CD14-positive monocyte (primary cell): ENCODE measurements at regions not wholly inside any gene's neighbourhood (a gene's known extent, or its start where the extent isn't known, plus 50 kb on each side); places are given as distances from the start of the nearest gene placed in this dataset.

Experiments
- DNase-seq, 3 donors: peaks; one replicate each; pipeline ENCODE4 v3.0.0-alpha.2; 2011 to 2022
- H2AFZ ChIP-seq: 2 replicates; pipeline ENCODE4 v1.6.0; 2012; ENCODE audit warnings: mild to moderate bottlenecking, low read depth, low read length, inconsistent platforms; ENCODE audit not compliant: insufficient read depth, poor library complexity, severe bottlenecking
- H3K27ac ChIP-seq, 2 donors: 1 replicate in 1 of 2; 2 replicates in 1 of 2; pipeline ENCODE4 v1.5.1; 2012 to 2013; ENCODE audit warnings: low read length in 2 of 2, control low read depth in 1 of 2, inconsistent platforms in 1 of 2, low read depth in 1 of 2, mild to moderate bottlenecking in 1 of 2
- H3K27me3 ChIP-seq, 2 donors: one replicate each; pipeline versions ENCODE4 v1.6.0 to v1.6.1; 2011 to 2013; ENCODE audit warnings: low read length in 2 of 2; ENCODE audit not compliant: control insufficient read depth in 2 of 2, insufficient read depth in 2 of 2
- H3K36me3 ChIP-seq, 2 donors: replicated peaks in 1 of 2; 1 replicate in 1 of 2; 2 replicates in 1 of 2; pipeline versions ENCODE4 v1.5.1 to v1.6.1; 2012 to 2013; ENCODE audit warnings: low read length in 2 of 2, control low read depth in 1 of 2, inconsistent platforms in 1 of 2, mild to moderate bottlenecking in 1 of 2; ENCODE audit not compliant: insufficient read depth in 2 of 2, control insufficient read depth in 1 of 2
- H3K4me1 ChIP-seq, 2 donors: 1 replicate in 1 of 2; 2 replicates in 1 of 2; pipeline versions ENCODE4 v1.5.1 to v1.6.1; 2012 to 2013; ENCODE audit warnings: low read length in 2 of 2, control low read depth in 1 of 2, inconsistent platforms in 1 of 2, mild to moderate bottlenecking in 1 of 2, moderate library complexity in 1 of 2; ENCODE audit not compliant: insufficient read depth in 2 of 2, control insufficient read depth in 1 of 2
- H3K4me2 ChIP-seq: replicated peaks from 2 replicates; pipeline ENCODE3; 2012; ENCODE audit warnings: low read length, moderate library complexity, mild to moderate bottlenecking; ENCODE audit not compliant: poor library complexity, severe bottlenecking; ENCODE audit errors: extremely low read depth
- H3K4me3 ChIP-seq, 3 experiments: fragments of 200-600 bp in 1 of 3; sonication (generic) in 1 of 3; replicated peaks in 1 of 3; 1 replicate in 2 of 3; 2 replicates in 1 of 3; pipeline ENCODE4 v1.5.1; 2011 to 2013; ENCODE audit warnings: low read length in 3 of 3, mild to moderate bottlenecking in 3 of 3, control low read depth in 2 of 3, low read depth in 2 of 3, inconsistent platforms in 1 of 3, moderate library complexity in 1 of 3
- H3K79me2 ChIP-seq: 2 replicates; pipeline ENCODE4 v1.6.0; 2012; ENCODE audit warnings: mild to moderate bottlenecking, control low read depth, inconsistent platforms, low read length, moderate library complexity; ENCODE audit not compliant: insufficient read depth
- H3K9ac ChIP-seq: 2 replicates; pipeline ENCODE4 v1.6.0; 2017; ENCODE audit warnings: low read length, mild to moderate bottlenecking; ENCODE audit not compliant: insufficient read depth, poor library complexity, severe bottlenecking
- H3K9me3 ChIP-seq, 2 donors: replicated peaks in 1 of 2; 1 replicate in 1 of 2; 2 replicates in 1 of 2; pipeline versions ENCODE4 v1.5.1 to v1.6.1; 2012 to 2013; ENCODE audit warnings: low read length in 2 of 2, control low read depth in 1 of 2; ENCODE audit not compliant: control insufficient read depth in 1 of 2, insufficient read depth in 1 of 2
- H4K20me1 ChIP-seq: 2 replicates; pipeline ENCODE4 v1.6.0; 2012; ENCODE audit warnings: mild to moderate bottlenecking, low read length, control low read depth, moderate library complexity; ENCODE audit not compliant: insufficient read depth
- H3K27ac Mint-ChIP-seq, 7 donors: one replicate each; pipeline ENCODE4 v1.8.0; 2020; ENCODE audit warnings: mild to moderate bottlenecking in 7 of 7, mixed read lengths in 7 of 7, moderate library complexity in 6 of 7, inconsistent platforms in 2 of 7
- H3K27me3 Mint-ChIP-seq, 3 donors: one replicate each; pipeline ENCODE4 v1.8.0; 2021 to 2022; ENCODE audit warnings: low read depth in 3 of 3, mild to moderate bottlenecking in 3 of 3, mixed read lengths in 3 of 3, moderate library complexity in 3 of 3, inconsistent platforms in 1 of 3
- H3K36me3 Mint-ChIP-seq, 2 donors: one replicate each; pipeline ENCODE4 v1.8.0; 2020; ENCODE audit warnings: mixed read lengths in 2 of 2, inconsistent platforms in 1 of 2, mild to moderate bottlenecking in 1 of 2
- H3K4me1 Mint-ChIP-seq: one replicate; pipeline ENCODE4 v1.8.0; 2020; ENCODE audit warnings: mild to moderate bottlenecking, mixed read lengths
- H3K4me3 Mint-ChIP-seq, 2 donors: one replicate each; pipeline ENCODE4 v1.8.0; 2020; ENCODE audit warnings: mild to moderate bottlenecking in 2 of 2, mixed read lengths in 2 of 2, moderate library complexity in 1 of 2
- H3K9me3 Mint-ChIP-seq, 7 donors: one replicate each; pipeline ENCODE4 v1.8.0; 2020 to 2022; ENCODE audit warnings: mixed read lengths in 7 of 7, mild to moderate bottlenecking in 6 of 7, moderate library complexity in 6 of 7, inconsistent platforms in 2 of 7
- WGBS: methylation state at CpG from one replicate; pipeline ENCODE4 v1.1.5; 2013; ENCODE audit warnings: missing lambda C conversion rate; ENCODE audit not compliant: insufficient coverage; 5-methylcytosine and 5-hydroxymethylcytosine counted together
- intact Hi-C, 2 donors: fragments of 100-400 bp; cut with micrococcal nuclease; formaldehyde crosslinking; loops; one replicate each; pipeline versions ENCODE4 v1.15.0 to v1.15.1; 2023
- TF ChIP-seq, protein P1 (sequence below): fragments of 200-600 bp; IDR thresholded peaks from one replicate; pipeline ENCODE4 v1.8.0; 2022; ENCODE audit warnings: antibody characterized with exemption, mild to moderate bottlenecking

DNA sequence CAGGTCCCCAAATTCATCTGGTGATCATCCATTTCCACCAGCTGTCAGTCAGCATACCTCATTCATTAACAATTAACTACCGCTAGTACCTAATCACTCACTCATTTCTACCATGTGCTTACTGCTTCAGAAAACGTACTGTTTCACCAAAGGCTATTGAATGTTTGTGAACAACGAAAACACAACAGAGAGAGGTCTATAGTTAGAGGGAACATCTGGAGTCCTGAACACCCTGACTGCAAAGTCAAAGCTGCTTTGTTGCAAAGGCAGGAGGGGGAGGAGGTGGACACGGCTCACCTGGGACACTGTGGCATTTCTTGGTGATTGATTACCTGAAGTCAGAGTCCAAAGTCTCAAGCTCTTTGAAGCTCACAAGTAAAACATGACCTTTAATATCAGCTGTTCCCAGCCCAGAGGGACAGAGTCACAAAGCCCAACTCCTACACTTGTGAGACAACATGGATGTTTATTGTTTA lies 342.3 kb upstream of the ADARB2 start:
- no peak overlapping the region for H2AFZ ChIP-seq
- H3K36me3 ChIP-seq, result no peaks in the 10 kb centered on the region
- no peak overlapping the region for H3K4me3 ChIP-seq
- H3K27me3 ChIP-seq, result no peaks in the 10 kb centered on the region
- Mint-ChIP-seq H3K27me3 (no peaks in the 10 kb centered on the region), H3K4me3 (no peak overlapping the region), H3K4me1 (no peaks in the 10 kb centered on the region), H3K36me3 (no peaks in the 10 kb centered on the region), H3K9me3 (peaks cover 0 to 5% (median 0%) of the 10 kb centered on the region in 7 donors), H3K27ac (no peak overlapping the region)
- no peaks in the 10 kb centered on the region for H3K79me2 ChIP-seq
- no peaks in the 10 kb centered on the region for H4K20me1 ChIP-seq
- WGBS, result 100% methylated on average over 2 of the region's 4 CpGs
- H3K4me1 ChIP-seq, result no peaks in the 10 kb centered on the region
- no peak overlapping the region for H3K4me2 ChIP-seq
- DNase-seq, result no peak
- H3K27ac ChIP-seq, result no peak overlapping the region
- H3K9me3 ChIP-seq, result peaks cover 0 to 3% of the 10 kb centered on the region in 2 donors
- no peak overlapping the region for H3K9ac ChIP-seq
- TF ChIP-seq, protein P1, sequence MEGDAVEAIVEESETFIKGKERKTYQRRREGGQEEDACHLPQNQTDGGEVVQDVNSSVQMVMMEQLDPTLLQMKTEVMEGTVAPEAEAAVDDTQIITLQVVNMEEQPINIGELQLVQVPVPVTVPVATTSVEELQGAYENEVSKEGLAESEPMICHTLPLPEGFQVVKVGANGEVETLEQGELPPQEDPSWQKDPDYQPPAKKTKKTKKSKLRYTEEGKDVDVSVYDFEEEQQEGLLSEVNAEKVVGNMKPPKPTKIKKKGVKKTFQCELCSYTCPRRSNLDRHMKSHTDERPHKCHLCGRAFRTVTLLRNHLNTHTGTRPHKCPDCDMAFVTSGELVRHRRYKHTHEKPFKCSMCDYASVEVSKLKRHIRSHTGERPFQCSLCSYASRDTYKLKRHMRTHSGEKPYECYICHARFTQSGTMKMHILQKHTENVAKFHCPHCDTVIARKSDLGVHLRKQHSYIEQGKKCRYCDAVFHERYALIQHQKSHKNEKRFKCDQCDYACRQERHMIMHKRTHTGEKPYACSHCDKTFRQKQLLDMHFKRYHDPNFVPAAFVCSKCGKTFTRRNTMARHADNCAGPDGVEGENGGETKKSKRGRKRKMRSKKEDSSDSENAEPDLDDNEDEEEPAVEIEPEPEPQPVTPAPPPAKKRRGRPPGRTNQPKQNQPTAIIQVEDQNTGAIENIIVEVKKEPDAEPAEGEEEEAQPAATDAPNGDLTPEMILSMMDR, result no peak
- intact Hi-C loops, result no loop called here

DNA sequence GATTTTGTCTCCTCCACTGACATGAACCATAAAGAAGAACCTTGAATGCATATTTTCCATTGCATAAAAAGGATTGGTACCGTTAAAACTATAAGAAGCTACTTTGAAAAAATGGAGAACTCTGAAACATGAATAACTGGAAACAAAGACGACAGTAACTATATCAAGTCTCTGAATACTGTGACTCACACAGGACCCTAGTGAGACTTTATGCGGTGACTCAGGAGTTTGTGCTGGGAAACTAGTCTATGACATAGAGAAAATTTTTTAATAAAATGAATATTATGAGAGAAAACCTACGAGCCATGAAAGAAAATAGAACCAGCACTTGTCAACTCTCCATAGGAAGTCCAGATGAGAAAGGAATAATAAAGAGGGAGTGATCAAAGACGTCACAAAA lies 339.9 kb upstream of the ADARB2 start:
- TF ChIP-seq, protein P1, result no peak
- no peak overlapping the region for H2AFZ ChIP-seq
- no peaks in the 10 kb centered on the region for H3K27me3 ChIP-seq
- no peak overlapping the region for H3K4me2 ChIP-seq
- intact Hi-C loops, result no loop called here
- H3K27me3 Mint-ChIP-seq, result peaks cover 0 to 2% (median 0%) of the 10 kb centered on the region in 3 donors
- no peak overlapping the region for H3K4me3 ChIP-seq
- DNase-seq, result no peak
- WGBS, result no CpG with 5 or more reads among the region's 5 CpGs
- no peaks in the 10 kb centered on the region for H3K4me1 ChIP-seq
- H3K9me3 ChIP-seq, result peaks cover 0 to 3% of the 10 kb centered on the region in 2 donors
- H3K36me3 ChIP-seq, result no peaks in the 10 kb centered on the region
- H3K27ac Mint-ChIP-seq, result no peak overlapping the region
- no peak overlapping the region for H3K27ac ChIP-seq
- H3K9me3 Mint-ChIP-seq, result peaks cover 0 to 4% (median 2%) of the 10 kb centered on the region in 7 donors
- no peaks in the 10 kb centered on the region for H3K36me3 Mint-ChIP-seq
- no peaks in the 10 kb centered on the region for H4K20me1 ChIP-seq
- no peak overlapping the region for H3K4me3 Mint-ChIP-seq
- H3K79me2 ChIP-seq, result no peaks in the 10 kb centered on the region
- H3K9ac ChIP-seq, result no peak overlapping the region
- no peaks in the 10 kb centered on the region for H3K4me1 Mint-ChIP-seq
